ENCODE measurements at regions not wholly inside any gene's neighbourhood (a gene's known extent, or its start where the extent isn't known, plus 50 kb on each side); places are given as distances from the start of the nearest gene placed in this dataset.

DNA sequence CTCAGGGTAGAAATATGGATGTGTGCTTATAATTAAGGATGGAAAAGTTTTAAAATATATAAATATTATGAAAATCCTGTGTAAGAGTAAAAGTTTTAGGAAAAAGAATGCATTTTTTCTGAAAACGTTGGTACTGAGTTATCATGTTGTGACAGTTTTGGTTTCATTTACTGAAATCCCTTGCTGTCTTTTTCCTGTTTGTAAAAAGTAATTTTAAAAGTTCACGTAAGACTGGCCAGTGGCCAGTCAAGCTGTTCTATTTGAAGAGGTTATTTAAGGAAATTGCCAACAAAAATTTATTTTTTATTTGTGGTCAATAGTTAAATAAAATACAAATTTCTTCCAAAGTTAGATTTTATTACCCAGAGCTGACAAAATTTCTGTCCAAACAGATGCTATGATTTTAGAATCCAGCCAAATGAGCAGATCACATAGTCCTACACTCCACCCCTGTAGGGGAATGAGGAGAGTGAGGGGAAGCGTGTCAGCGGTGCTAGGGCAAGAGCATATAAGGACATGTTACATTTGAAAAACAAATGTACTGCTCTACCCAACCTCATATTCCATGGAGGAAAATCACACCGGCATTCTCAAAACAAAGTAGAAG lies 297.8 kb upstream of the TFPI start:
- no peak for DNase-seq (ENCODE audit: low read depth, low spot score)
- no peak overlapping the region for H3K4me3 ChIP-seq (ENCODE audit: low read length)

DNA sequence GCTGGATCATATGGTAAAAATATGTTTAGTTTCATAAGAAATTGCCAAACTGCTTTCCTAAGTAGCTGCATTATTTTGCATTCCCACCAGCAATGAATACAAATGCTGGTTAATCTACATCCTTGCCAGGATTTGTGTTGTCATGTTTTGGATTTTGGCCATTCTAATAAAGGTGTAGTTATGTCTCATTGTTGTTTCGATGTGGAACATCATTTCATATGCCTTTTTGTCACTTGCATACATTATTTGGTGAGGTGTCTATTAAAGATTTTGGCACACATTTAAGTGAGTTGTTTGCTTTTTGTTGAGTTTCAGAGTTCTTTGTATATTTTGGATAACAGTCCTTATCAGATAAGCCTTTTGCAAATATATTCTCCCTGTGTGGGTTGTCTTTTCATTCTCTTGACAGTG lies 299.2 kb upstream of the TFPI start:
- DNase-seq (ENCODE audit: low read depth, low spot score), result no peak
- H3K4me3 ChIP-seq (ENCODE audit: low read length), result no peak overlapping the region

DNA sequence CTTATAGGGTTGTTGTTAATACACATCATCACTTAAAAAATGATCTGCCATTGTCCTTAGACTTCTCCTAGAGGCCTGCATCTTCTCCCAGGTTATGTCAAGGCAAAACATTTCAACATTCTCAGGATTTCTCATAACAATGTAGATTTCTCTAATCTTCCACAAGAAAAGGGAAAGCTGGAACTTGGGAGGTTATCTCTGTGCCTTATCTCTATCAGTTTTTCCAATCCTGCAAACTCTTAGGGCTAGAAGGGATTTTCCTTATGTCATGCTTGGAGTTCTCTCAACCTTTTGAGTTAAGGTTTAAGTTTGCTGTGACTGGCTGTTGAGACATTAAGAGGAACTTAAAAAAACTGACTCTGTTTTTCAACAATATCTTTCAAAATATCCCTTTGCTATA lies 300.6 kb upstream of the TFPI start:
- no peak overlapping the region for H3K4me3 ChIP-seq (ENCODE audit: low read length)
- no peak for DNase-seq (ENCODE audit: low read depth, low spot score)

DNA sequence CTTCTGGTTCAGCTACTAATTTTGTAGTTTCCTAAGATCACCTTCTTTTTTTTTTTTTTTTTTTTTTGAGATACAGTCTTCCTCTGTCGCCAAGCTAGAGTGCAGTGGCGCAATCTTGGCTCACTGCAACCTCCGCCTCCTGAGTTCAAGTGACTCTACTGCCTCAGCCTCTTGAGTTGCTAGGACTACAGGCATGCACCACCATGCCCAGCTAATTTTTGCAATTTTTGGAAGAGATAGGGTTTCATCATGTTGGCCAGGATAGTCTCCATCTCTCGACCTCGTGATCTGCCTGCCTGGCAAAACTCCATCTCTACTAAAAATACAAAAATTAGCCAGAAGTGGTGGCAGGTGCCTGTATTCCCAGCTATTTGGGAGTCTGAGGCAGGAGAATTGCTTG lies 301.5 kb upstream of the TFPI start:
- H3K4me3 ChIP-seq (ENCODE audit: low read length), result no peak overlapping the region
- no peak for DNase-seq (ENCODE audit: low read depth, low spot score)

DNA sequence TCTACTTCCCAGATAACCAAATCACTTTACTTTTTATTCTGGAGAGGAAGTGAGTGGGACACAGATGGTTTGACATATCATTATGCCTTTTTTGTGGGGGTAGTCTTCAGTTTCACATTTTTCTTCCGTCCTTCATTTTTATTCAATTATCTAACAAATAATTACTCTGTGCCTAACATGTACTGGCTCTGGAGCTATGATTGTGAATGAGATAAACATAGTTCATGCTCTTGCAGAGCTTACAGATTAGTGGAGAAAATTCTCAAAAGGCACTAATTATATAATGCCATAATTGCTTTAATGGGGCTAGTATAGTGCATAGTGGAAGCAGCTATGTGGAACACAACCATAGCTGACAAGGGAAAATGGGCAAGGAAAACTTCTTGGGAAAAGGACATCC lies 303.6 kb upstream of the TFPI start:
- no peak for DNase-seq (ENCODE audit: low read depth, low spot score)
- no peak overlapping the region for H3K4me3 ChIP-seq (ENCODE audit: low read length)

DNA sequence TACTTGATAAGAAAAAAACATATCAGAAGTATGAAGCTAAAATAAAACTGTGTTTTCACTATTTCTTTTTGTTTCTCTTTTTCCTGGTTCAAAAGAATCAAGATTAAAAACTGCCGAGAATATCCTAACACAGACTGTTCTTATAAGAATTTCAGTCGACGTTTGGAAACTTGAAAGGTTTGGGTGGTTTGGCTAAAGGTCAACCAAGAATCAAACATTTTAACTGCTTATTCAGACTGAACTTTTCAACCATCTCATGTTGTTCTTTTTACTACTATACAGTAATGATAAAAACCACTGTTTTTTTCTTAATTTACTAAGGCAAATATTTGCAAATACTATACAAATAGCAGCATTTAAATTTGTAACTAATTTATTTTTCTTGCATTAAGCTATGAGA lies 308.5 kb upstream of the TFPI start:
- no peak for DNase-seq (ENCODE audit: low read depth, low spot score)
- H3K4me3 ChIP-seq (ENCODE audit: low read length), result no peak overlapping the region

DNA sequence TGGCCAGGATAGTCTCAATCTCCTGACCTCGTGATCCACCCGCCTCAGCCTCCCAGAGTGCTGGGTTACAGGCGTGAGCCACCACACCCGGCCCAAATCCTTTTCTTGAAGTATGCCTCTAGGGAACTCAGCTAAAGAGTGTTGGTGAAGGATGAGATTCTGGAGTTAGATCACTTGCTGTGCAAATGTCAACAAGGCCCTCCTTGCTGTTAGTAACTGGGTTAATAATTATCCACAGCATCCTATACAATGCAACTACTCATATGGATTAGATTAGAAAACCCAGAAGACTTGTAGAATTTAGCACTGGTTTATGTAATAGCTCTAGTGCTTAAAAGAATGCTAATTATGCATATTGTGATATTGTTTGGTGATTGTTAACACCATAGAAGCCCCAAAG lies 310.8 kb upstream of the TFPI start:
- no peak overlapping the region for H3K4me3 ChIP-seq (ENCODE audit: low read length)
- DNase-seq (ENCODE audit: low read depth, low spot score), result no peak

DNA sequence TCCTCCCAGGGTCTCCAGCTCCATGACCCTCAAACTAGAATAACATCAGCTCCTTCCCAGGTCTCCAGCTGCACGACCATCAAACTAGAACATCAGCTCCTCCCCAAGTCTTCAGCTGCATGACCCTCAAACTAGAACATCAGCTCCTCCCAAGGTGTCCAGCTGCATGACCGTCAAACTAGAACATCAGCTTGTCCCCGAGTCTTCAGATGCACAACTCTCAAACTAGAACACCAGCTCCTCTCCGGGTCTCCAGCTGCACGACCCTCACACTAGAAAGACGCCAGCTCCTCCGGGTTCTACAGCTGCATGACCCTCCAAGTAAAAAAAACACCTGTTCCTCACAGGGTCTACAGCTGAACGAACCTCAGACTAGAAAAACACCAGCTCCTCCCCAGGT lies 312.9 kb upstream of the TFPI start:
- no peak overlapping the region for H3K4me3 ChIP-seq (ENCODE audit: low read length)
- DNase-seq (ENCODE audit: low read depth, low spot score), result no peak

DNA sequence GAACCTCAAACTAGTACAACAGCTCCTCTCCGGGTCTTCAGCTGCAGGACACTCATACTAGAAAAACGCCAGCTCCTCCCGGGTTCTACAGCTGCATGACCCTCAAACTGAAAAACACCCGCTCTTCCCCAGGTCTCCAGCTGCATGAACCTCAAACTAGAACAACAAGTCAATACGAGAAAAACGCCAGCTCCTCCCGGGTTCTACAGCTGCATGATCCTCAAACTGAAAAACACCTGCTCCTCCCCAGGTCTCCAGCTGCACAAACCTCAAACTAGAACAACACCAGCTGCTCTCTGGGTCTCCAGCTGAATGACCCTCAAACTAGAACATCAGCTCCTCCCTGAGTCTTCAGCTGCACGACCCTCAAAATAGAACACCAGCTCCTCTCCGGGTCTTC lies 315.0 kb upstream of the TFPI start:
- no peak for DNase-seq (ENCODE audit: low read depth, low spot score)
- H3K4me3 ChIP-seq (ENCODE audit: low read length), result no peak overlapping the region

DNA sequence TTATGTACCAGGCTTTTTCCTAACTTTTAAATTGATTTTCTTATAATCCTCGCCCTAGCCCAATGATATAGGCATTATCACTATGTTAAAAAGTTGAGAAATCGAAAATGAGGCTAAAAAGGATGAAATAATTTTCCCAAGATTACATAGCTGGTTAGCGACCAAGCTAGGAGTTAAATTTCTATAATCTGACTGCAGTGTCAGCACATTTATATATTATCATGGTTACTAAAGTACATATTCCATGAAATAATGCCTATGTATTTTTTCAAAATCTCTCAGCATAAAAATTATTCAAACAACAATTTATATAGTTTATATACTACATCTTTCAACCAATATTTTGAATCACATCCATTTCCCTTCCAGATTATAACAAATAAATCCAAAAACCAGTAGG lies 317.3 kb upstream of the TFPI start:
- H3K4me3 ChIP-seq (ENCODE audit: low read length), result no peak overlapping the region
- DNase-seq (ENCODE audit: low read depth, low spot score), result no peak

DNA sequence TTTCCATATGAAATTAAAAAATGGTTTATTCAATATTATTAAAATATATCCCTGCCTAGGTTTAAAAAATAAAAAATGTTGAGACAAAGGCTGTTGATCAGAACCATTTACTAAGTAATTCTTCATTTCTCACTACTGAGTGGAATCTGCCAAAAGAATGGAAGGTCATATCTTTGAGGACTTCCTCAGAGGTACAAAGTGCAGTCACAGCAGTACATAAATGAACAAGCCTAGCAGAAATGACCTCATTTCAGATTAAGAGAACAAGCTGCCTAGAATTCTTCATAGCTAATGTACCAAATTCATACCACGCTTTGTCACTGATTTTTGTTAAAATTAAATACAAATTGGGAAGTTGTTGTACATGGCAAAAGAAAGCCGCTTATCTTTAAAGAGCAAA lies 318.9 kb upstream of the TFPI start:
- H3K4me3 ChIP-seq (ENCODE audit: low read length), result no peak overlapping the region

DNA sequence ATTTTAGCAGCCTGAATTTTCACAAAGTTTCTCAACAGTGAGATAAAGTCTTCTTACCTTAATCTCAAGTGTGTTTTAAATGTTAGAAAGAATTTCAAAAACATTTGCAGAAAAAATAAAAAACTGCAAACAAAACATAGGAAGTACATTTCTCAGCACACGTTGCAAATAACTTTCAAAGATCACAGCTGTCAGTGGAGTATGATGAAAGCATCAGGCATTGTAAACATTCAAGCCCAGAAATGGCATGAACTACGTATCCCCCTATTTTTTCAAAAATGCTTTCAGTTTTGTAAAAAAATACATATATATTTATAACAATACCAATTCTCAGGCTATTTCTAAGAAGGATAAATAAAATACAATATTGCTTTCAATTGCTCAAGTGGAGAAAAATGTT lies 320.6 kb upstream of the TFPI start:
- DNase-seq (ENCODE audit: low read depth, low spot score), result no peak
- H3K4me3 ChIP-seq (ENCODE audit: low read length), result no peak overlapping the region

More for the DNA sequence above, 318.9 kb upstream of the TFPI start:
- DNase-seq (ENCODE audit: low read depth, low spot score), result no peak

DNA sequence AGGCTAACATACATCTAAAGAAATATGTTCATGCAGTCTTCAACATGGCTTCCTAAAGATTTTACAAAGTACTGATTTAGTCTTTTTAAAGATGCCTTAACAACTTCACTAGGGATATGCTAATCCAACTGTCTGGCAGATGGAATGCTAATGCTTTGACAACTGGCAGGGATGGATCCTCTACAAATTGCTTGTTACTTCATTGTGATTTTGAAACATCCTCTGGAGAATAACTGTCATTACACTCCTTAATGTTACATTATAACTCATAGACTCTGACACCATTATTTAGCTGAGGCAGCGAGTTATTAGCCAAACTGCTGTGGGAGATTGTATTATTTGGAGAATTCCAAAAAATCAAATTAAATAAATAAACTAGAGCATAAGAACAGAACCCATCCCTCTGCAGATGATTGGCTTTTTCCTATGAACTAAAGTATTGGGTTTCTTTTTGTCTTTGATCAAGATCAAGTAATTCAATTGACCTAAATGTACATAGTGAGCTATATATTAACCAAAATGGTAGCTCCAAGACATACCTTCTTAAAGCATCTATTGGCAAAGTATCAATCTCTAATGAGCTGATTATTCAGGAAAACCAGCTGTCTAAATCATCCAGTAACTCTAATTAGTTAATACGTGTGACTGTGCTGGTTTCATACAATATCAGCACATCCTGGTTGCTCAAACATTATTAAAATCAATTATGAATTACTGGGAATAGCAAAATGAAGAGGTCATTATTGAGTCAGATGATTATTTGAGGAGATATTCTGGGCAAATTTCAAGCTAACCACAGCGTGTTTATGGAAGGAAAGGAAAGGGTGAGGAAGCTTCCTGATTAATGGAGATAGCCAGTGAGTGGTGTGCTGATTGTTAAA lies 321.3 kb upstream of the TFPI start:
- DNase-seq (ENCODE audit: low read depth, low spot score), result no peak
- no peak overlapping the region for H3K4me3 ChIP-seq (ENCODE audit: low read length)

DNA sequence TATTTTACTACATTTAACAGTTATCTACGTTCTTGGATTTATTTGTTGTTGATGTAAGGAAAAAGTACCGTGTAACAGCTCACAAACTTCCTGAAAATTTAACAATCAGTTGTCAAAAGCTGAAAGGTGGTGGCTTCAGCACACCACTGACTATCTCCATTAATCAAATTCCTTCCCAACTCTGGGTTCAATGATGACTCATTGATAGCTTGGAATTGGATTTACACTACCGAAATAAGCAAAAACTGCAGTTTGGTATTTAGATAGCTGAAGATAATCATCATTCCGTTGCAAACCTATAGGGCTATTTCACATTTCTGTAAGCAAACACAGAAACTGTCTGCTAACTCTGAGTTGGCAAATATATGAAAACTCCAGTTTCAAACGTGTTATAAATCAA lies 322.3 kb upstream of the TFPI start:
- DNase-seq (ENCODE audit: low read depth, low spot score), result no peak
- H3K4me3 ChIP-seq (ENCODE audit: low read length), result no peak overlapping the region

DNA sequence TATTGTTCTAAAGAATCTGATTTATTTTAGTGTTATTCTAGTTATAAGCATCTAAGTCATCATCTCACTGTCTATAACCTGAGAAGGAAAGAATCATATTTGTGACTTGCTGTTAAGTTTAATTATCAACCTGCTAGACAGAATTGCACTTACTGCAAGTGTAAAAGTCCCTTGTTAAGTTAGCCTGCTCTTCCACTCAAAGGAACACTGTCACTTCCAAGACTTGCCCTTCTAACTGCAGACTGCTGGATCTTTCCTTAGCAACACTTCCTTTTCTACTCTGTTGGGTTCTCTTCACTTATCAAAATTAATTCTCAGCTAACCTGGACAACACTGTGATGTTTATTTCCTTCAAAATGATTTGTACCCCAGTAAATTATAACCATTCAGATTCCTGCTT lies 323.2 kb upstream of the TFPI start:
- H3K4me3 ChIP-seq (ENCODE audit: low read length), result no peak overlapping the region
- no peak for DNase-seq (ENCODE audit: low read depth, low spot score)

DNA sequence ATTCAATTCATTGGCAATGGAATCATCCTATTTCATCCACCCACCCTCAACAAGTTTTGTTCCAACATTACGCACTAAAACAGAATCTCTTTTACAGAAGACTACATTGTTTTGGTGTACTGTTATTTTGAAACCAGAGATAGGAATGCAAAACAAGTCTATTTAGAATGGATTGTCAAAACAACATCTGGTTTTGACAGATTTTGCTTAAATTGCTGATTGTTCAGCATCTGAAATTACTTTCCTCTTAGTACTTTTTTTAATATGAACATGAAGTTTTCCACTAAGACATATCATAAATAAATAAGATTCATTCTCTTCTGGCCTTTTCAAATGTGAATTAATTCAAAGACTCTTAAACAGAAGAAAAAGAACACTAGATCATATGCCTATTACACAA lies 323.9 kb upstream of the TFPI start:
- DNase-seq (ENCODE audit: low read depth, low spot score), result no peak
- H3K4me3 ChIP-seq (ENCODE audit: low read length), result no peak overlapping the region

DNA sequence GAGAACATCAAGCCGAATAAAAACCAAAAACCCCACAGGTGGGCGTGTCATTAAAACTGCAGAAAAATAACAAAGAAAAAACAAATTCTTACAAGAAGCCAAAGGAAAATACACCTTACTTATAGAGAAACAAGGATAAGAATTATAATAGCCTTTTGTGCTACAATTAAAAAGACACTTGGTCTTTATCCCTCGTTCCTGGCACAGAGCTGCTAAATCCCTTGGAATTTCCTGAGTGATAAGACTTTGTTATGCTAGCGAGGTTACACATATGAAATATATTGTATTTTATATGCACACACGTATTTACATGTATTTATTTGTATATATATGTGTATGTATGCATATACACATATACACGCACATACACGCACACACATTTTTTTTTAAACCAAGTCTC lies 325.3 kb upstream of the TFPI start:
- no peak for DNase-seq (ENCODE audit: low read depth, low spot score)
- no peak overlapping the region for H3K4me3 ChIP-seq (ENCODE audit: low read length)

DNA sequence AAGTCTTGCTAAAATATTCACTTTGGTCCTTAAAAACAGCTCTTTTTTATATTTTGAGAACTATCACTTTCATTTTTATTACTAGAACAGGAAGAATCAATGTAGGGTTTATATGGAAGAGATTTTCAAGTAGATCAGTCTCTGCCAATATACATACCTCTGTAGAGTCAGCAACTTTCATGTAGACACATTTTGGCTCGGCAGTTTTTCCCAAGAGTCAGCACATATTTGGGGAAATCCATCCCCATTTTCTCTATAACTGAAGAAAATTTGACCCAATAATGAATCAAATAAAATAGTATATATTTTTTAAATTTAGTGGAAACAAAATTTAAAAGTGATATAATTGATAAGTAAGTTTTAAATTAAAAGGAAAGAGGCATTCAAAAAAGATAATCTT lies 329.8 kb upstream of the TFPI start:
- no peak overlapping the region for H3K4me3 ChIP-seq (ENCODE audit: low read length)
- DNase-seq (ENCODE audit: low read depth, low spot score), result no peak

DNA sequence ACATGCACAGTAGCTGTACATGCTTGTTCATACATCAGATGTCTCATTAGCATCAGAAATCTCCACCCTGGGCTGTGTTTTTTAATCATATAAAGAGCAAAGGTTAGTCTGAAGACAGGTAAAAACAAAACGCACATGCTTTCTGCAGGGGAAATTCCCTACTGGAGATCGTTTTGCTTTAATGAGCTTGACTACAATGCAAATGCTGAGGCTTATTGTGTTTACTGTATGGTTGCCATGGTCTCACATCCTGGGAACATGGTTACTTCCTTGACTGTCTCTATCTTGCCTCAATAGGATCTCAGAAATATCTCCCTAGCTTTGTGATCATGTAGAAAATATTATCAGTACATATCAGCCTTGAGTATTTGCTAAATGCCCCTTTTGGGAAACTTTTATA lies 336.5 kb upstream of the TFPI start:
- H3K4me3 ChIP-seq (ENCODE audit: low read length), result no peak overlapping the region
- DNase-seq (ENCODE audit: low read depth, low spot score), result no peak

DNA sequence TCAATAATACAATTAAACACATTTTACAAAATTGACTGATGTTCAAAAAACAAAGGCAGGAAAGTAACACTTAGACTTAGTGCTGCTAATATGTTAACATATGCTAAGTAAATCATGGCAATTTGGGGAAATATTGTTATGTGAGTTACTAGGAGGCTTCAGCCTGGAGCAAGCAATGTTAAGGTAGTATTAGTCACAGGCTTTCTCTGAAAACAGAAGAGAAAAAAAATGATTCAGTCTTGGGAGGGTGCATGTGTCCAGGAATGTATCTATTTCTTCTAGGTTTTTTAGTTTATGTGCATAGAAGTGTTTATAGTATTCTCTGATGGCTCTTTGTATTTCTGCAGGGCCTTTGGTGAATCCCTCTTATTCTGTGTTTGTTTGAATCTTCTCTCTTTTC lies 345.8 kb upstream of the TFPI start:
- H3K4me3 ChIP-seq (ENCODE audit: low read length), result no peak overlapping the region
- DNase-seq (ENCODE audit: low read depth, low spot score), result no peak

DNA sequence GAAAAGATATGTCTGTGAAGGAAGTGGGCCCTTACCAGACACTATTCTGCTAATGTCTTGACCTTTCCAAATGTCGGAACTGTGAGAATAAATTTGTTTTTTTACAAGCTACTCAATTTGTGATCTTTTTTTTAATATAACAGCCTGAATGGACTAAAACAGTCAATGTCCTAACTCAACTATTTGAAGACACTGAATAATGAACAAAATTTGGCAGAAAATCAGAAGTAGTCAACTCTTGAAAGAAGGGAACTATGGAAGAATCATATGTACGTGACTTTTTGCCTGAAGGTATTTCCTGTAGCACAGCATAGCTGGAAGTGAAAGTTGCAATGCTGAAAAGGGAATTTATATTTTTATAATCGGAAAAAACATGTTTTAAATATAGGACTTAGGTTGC lies 351.8 kb upstream of the TFPI start:
- no peak overlapping the region for H3K4me3 ChIP-seq (ENCODE audit: low read length)
- DNase-seq (ENCODE audit: low read depth, low spot score), result no peak
